Adipocyte (in vitro differentiated cells): ENCODE measurements at regions not wholly inside any gene's neighbourhood (a gene's known extent, or its start where the extent isn't known, plus 50 kb on each side); places are given as distances from the start of the nearest gene placed in this dataset.

Experiments used
- DNase-seq: peaks from one replicate; pipeline ENCODE4 v3.0.0-alpha.2; 2015; ENCODE audit warnings: low read depth
- H3K27me3 ChIP-seq: replicated peaks from 2 replicates; pipeline ENCODE4 v1.7.0; 2013; ENCODE audit warnings: mild to moderate bottlenecking, low read length, moderate library complexity; ENCODE audit not compliant: control insufficient read depth, insufficient read depth
- H3K36me3 ChIP-seq: 2 replicates; pipeline ENCODE4 v1.7.0; 2013; ENCODE audit warnings: low read length, mild to moderate bottlenecking, moderate library complexity; ENCODE audit not compliant: control insufficient read depth, insufficient read depth, severe bottlenecking
- H3K4me1 ChIP-seq: 2 replicates; pipeline ENCODE4 v1.7.0; 2013; ENCODE audit warnings: mild to moderate bottlenecking, low read length, moderate library complexity; ENCODE audit not compliant: control insufficient read depth, insufficient read depth
- H3K4me3 ChIP-seq: 2 replicates; pipeline ENCODE4 v1.7.0; 2013; ENCODE audit warnings: mild to moderate bottlenecking, low read length, moderate library complexity
- H3K9ac ChIP-seq: 2 replicates; pipeline ENCODE4 v1.7.0; 2013; ENCODE audit warnings: mild to moderate bottlenecking, low read length, moderate library complexity
- H3K9me3 ChIP-seq: 2 replicates; pipeline ENCODE4 v1.7.0; 2013; ENCODE audit warnings: mild to moderate bottlenecking, low read length, moderate library complexity; ENCODE audit not compliant: control insufficient read depth

GRCh38 chr7:47677093-47677492, 95.2 kb upstream of the TNS3 start:
- H3K9ac ChIP-seq, result no peak overlapping the region
- H3K4me3 ChIP-seq, result no peak overlapping the region
- H3K27me3 ChIP-seq, result no peaks in the 10 kb centered on the region
- peaks cover 12% of the 10 kb centered on the region for H3K9me3 ChIP-seq
- no peaks in the 10 kb centered on the region for H3K36me3 ChIP-seq
- H3K4me1 ChIP-seq, result no peaks in the 10 kb centered on the region
- DNase-seq, result no peak

GRCh38 chr7:47672977-47673381, 91.1 kb upstream of the TNS3 start:
- no peak overlapping the region for H3K4me3 ChIP-seq
- peaks cover 12% of the 10 kb centered on the region for H3K9me3 ChIP-seq
- no peaks in the 10 kb centered on the region for H3K36me3 ChIP-seq
- no peak for DNase-seq
- no peaks in the 10 kb centered on the region for H3K27me3 ChIP-seq
- H3K4me1 ChIP-seq, result peaks cover 12% of the 10 kb centered on the region
- no peak overlapping the region for H3K9ac ChIP-seq

- H3K9me3 ChIP-seq, result peaks cover 9% of the 10 kb centered on the region
- H3K27me3 ChIP-seq, result no peaks in the 10 kb centered on the region
- no peak overlapping the region for H3K9ac ChIP-seq
- no peak overlapping the region for H3K4me3 ChIP-seq
- H3K36me3 ChIP-seq, result no peaks in the 10 kb centered on the region
- peaks cover 12% of the 10 kb centered on the region for H3K4me1 ChIP-seq
- no peak for DNase-seq
Observed at GRCh38 chr7:47672271-47672791, 90.4 kb upstream of the TNS3 start.

GRCh38 chr7:47671358-47671757, 89.4 kb upstream of the TNS3 start:
- Histone ChIP-seq H3K9me3 (no peaks in the 10 kb centered on the region), H3K9ac (no peak overlapping the region), H3K27me3 (no peaks in the 10 kb centered on the region), H3K4me1 (peaks cover 12% of the 10 kb centered on the region), H3K4me3 (no peak overlapping the region), H3K36me3 (no peaks in the 10 kb centered on the region)
- no peak for DNase-seq

DNA sequence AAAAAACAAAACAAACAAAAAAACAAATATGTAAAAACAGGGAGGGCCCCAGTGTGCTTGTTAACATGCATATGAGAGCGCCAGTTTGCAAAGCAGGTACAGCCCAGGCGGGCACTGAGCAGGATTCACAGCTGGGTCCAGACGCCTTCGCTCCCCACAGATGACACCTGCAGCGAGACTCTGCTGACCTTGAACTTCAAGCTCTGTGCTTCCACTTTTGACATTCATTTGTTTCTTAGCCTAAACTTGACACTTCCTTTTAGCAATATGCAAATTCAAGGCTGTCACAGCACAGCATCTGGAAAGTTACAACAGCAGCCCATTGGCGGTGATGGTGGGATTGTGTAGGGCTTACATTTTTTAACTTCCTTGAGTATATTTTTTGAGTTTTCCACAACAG, 88.8 kb upstream of the TNS3 start:
- H3K4me1 ChIP-seq, result peaks cover 12% of the 10 kb centered on the region
- H3K9me3 ChIP-seq, result no peaks in the 10 kb centered on the region
- no peak for DNase-seq
- H3K27me3 ChIP-seq, result no peaks in the 10 kb centered on the region
- no peaks in the 10 kb centered on the region for H3K36me3 ChIP-seq
- H3K4me3 ChIP-seq, result no peak overlapping the region
- H3K9ac ChIP-seq, result no peak overlapping the region

GRCh38 chr7:47669901-47670384, 88.0 kb upstream of the TNS3 start:
- H3K36me3 ChIP-seq, result no peaks in the 10 kb centered on the region
- H3K27me3 ChIP-seq, result no peaks in the 10 kb centered on the region
- no peaks in the 10 kb centered on the region for H3K9me3 ChIP-seq
- peak; percentile 37 for DNase-seq
- peaks cover 12% of the 10 kb centered on the region for H3K4me1 ChIP-seq
- no peak overlapping the region for H3K4me3 ChIP-seq
- H3K9ac ChIP-seq, result peak overlapping the region; percentile 16

DNA sequence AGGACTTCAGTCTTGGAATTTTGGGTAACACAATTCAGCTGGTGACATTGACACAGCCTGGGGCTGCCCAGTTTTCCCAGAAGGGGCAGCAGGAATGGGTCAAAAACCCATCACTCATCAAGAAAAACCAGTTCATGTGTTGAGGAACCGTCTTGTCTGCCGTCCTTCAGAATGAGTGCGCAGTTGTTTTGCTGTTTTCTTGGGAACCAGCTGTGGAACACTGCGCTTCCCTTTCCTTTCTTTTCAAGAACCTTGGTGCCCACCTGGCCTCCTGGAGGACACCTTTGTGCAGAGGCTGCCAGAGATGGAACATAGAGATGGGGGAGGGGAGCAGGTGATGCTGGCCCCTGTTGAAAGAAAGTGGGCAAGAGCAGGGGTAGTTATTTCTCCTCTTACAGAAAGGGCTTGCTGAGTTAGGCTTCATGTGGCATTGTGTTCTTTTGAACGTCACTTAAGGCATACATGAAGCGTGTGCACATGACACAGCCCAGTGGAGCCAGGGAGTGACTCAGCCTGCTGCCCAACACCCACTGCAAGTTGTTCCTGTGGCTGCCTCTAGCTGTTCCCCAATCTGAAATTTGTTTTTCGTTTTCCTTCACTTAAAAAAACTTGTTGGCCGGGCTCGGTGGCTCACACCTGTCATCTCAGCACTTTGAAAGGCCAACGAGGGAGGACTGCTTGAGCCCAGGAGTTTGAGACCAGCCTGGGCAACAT, 87.4 kb upstream of the TNS3 start:
- Histone ChIP-seq H3K9ac (peak overlapping the region; percentile 16), H3K9me3 (no peaks in the 10 kb centered on the region), H3K4me1 (peaks cover 12% of the 10 kb centered on the region), H3K4me3 (no peak overlapping the region), H3K36me3 (no peaks in the 10 kb centered on the region), H3K27me3 (no peaks in the 10 kb centered on the region)
- peak; percentile 85 for DNase-seq

DNA sequence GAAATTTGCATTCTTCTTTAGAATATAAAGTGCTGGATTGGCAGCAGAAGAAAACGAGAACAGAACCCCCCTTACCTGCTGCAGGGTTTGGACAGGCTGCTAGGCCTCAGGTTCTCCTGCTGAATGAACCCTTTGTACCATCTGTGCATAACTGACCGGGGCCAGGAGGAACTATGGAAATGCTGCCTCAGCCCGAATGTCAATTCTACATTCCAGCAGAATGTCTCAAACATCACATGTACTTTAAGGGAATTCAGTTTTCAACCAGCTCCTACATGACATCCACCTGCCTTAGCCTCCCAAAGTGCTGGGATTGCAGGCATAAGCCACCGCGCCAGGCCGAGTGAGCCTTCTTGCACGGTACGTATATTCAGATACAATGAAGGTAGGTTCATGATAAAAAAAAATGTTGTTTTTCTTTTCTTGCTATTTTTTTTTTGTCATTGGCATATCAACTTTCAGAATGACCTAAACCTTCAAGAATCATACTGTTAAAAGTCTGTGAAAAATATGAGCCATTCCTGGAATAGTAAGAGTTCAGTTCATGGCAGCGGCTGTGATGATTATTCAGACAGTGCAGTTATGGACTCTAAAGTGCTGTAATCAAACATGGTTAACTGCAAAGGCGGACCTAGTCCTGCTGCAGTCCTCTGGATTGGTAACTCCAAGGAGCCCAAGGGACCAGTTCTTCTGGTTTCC, 84.4 kb upstream of the TNS3 start:
- Histone ChIP-seq H3K4me3 (no peak overlapping the region), H3K27me3 (peaks cover 13% of the 10 kb centered on the region), H3K9ac (no peak overlapping the region), H3K9me3 (no peaks in the 10 kb centered on the region), H3K4me1 (peaks cover 12% of the 10 kb centered on the region), H3K36me3 (no peaks in the 10 kb centered on the region)
- DNase-seq, result peak; percentile 72

DNA sequence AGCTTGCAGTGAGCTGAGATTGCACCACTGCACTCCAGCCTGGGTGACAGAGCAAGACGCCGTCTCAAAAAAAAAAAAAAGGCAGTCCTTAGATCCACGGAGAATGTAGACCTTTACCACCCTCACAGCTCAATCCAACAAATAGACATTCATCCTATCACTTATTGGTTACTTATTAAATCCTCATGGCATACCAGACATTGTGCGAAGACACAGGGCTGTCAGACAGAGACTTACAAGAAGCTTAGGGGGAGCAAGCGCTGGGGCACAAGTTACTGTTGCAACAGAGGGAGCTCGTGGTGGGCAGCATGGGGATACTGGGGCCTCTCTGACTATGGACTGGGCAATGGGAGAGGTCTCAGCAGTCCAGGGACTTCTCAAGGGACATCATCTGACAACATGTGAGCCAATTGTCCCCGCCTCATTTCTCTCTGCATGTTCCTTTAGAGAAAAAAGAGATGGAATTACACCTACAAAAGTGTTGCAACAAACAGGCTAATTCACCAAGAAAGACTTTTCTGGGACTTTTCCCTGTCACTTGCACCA, 82.8 kb upstream of the TNS3 start:
- Histone ChIP-seq H3K4me3 (no peak overlapping the region), H3K36me3 (no peaks in the 10 kb centered on the region), H3K4me1 (peaks cover 7% of the 10 kb centered on the region), H3K27me3 (peaks cover 13% of the 10 kb centered on the region), H3K9ac (no peak overlapping the region), H3K9me3 (no peaks in the 10 kb centered on the region)
- no peak for DNase-seq

- H3K4me1 ChIP-seq, result no peaks in the 10 kb centered on the region
- H3K27me3 ChIP-seq, result peaks cover 17% of the 10 kb centered on the region
- H3K36me3 ChIP-seq, result no peaks in the 10 kb centered on the region
- no peaks in the 10 kb centered on the region for H3K9me3 ChIP-seq
- H3K4me3 ChIP-seq, result no peak overlapping the region
- H3K9ac ChIP-seq, result no peak overlapping the region
- peak; percentile 24 for DNase-seq
Observed at GRCh38 chr7:47663851-47664250, 81.9 kb upstream of the TNS3 start.

DNA sequence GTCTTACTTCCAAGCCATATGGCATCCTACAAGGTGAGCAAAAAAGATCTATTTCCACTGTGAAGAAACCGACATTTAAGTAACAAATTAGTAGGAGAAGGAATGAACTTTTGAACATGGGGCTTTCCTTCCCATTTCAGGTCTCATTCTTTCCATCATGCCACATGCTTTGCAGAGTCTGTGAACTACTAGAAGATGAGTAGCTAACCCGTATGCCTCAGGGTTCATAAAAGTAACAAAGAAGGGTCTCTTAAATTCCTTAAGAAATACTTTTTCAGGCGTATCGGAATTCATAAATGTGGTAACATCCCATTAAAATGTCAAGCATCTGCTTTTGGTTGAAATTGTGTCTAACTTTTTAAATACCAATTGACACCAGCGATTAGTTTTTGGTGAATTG, 81.3 kb upstream of the TNS3 start:
- peak; percentile 31 for DNase-seq
- Histone ChIP-seq H3K4me1 (no peaks in the 10 kb centered on the region), H3K9me3 (no peaks in the 10 kb centered on the region), H3K9ac (no peak overlapping the region), H3K36me3 (no peaks in the 10 kb centered on the region), H3K27me3 (peaks cover 23% of the 10 kb centered on the region), H3K4me3 (no peak overlapping the region)
